Sigmoid colon (tissue), 6 donors: ENCODE measurements at regions not wholly inside any gene's neighbourhood (a gene's known extent, or its start where the extent isn't known, plus 50 kb on each side); places are given as distances from the start of the nearest gene placed in this dataset.

Source experiments
- DNase-seq: peaks from one replicate; pipeline ENCODE4 v3.0.0-alpha.2; 2019
- H3K27ac ChIP-seq, 4 donors: fragments of 200-600 bp; sonication (generic); one replicate each; pipeline ENCODE4 v1.5.1; 2016 to 2019; ENCODE audit warnings: mild to moderate bottlenecking in 1 of 4
- H3K27me3 ChIP-seq, 3 donors: fragments of 200-600 bp; sonication (generic); one replicate each; pipeline ENCODE4 v1.5.1; 2019; ENCODE audit warnings: mild to moderate bottlenecking in 1 of 3
- H3K36me3 ChIP-seq, 4 donors: fragments of 200-600 bp; sonication (generic); one replicate each; pipeline ENCODE4 v1.5.1; 2016 to 2019
- H3K4me1 ChIP-seq, 4 donors: fragments of 200-600 bp; sonication (generic); one replicate each; pipeline ENCODE4 v1.5.1; 2017 to 2019
- H3K4me3 ChIP-seq, 4 donors: fragments of 200-600 bp; sonication (generic); one replicate each; pipeline ENCODE4 v1.5.1; 2017 to 2019; ENCODE audit warnings: mild to moderate bottlenecking in 2 of 4, moderate library complexity in 1 of 4
- H3K9me3 ChIP-seq, 4 donors: fragments of 200-600 bp in 3 of 4; sonication (generic) in 3 of 4; one replicate each; pipeline versions ENCODE4 v1.5.1 to v1.6.1; 2013 to 2019
- CTCF ChIP-seq, 4 experiments: fragments of 450-650 bp in 3 of 4; fragments of 200-600 bp in 1 of 4; IDR thresholded peaks; one replicate each; pipeline ENCODE4 v1.5.1; 2016 to 2019; ENCODE audit warnings: antibody characterized with exemption in 4 of 4, mild to moderate bottlenecking in 3 of 4, moderate library complexity in 2 of 4
- EP300 ChIP-seq, 4 donors: sonication (generic); formaldehyde crosslinking; IDR thresholded peaks; one replicate each; pipeline ENCODE4 v1.6.1; 2017; ENCODE audit warnings: antibody characterized with exemption in 4 of 4
- POLR2A ChIP-seq, 2 donors: fragments of 450-650 bp; IDR thresholded peaks; one replicate each; pipeline ENCODE4 v1.6.1; 2016; ENCODE audit warnings: antibody characterized with exemption in 2 of 2, mild to moderate bottlenecking in 2 of 2, moderate library complexity in 2 of 2
- POLR2AphosphoS5 ChIP-seq, 4 donors: sonication (generic); formaldehyde crosslinking; IDR thresholded peaks; one replicate each; pipeline ENCODE4 v1.6.1; 2017; ENCODE audit warnings: antibody characterized with exemption in 4 of 4
- WGBS, 2 donors: extraction: QIAGEN DNeasy Blood & Tissue Kit; methylation state at CpG; one replicate each; pipeline ENCODE4 v1.1.7; 2013; 5-methylcytosine and 5-hydroxymethylcytosine counted together
- intact Hi-C: fragments of 100-400 bp; cut with DNase I; formaldehyde crosslinking; loops from one replicate; pipeline ENCODE4 v1.15.1; 2023
- donor health status: healthy with polysubstance abuse.
- donor health status: healthy.

- 87 to 88% methylated on average over 2 of the region's 2 CpGs for WGBS, 2 donors
- H3K4me1 ChIP-seq: no peaks in the 10 kb centered on the region
- intact Hi-C loops: no loop called here
- H3K27ac ChIP-seq: no peak overlapping the region
- H3K4me3 ChIP-seq: no peak overlapping the region
- H3K36me3 ChIP-seq: no peaks in the 10 kb centered on the region
- peaks cover 0 to 10% (median 0%) of the 10 kb centered on the region in 4 donors for H3K9me3 ChIP-seq
- DNase-seq: no peak
- no peaks in the 10 kb centered on the region for H3K27me3 ChIP-seq
- no peak for TF ChIP-seq POLR2A (IDR thresholded peaks at IDR 0.05)
- TF ChIP-seq EP300 (IDR thresholded peaks at IDR 0.05): no peak
- TF ChIP-seq POLR2AphosphoS5 (IDR thresholded peaks at IDR 0.05): no peak
- no peak for TF ChIP-seq CTCF (IDR thresholded peaks at IDR 0.05)
These were observed 58.1 kb downstream of the NPAP1 start for GRCh38 chr15:24733659-24734058.

- Histone ChIP-seq H3K36me3 (no peaks in the 10 kb centered on the region), H3K9me3 (peaks cover 0 to 9% (median 0%) of the 10 kb centered on the region in 4 donors), H3K4me1 (no peaks in the 10 kb centered on the region), H3K27ac (no peak overlapping the region), H3K27me3 (no peaks in the 10 kb centered on the region), H3K4me3 (no peak overlapping the region)
- no peak for TF ChIP-seq EP300 (IDR thresholded peaks at IDR 0.05)
- no peak for TF ChIP-seq POLR2AphosphoS5 (IDR thresholded peaks at IDR 0.05)
- TF ChIP-seq CTCF (IDR thresholded peaks at IDR 0.05): no peak
- no peak for TF ChIP-seq POLR2A (IDR thresholded peaks at IDR 0.05)
- intact Hi-C loops: no loop called here
- no peak for DNase-seq
- 56% methylated on average over 1 of the region's 1 CpG for WGBS, 2 donors
These were observed 58.8 kb downstream of the NPAP1 start for GRCh38 chr15:24734396-24734795.

- no peak for TF ChIP-seq CTCF (IDR thresholded peaks at IDR 0.05)
- no peak overlapping the region for H3K27ac ChIP-seq
- no peak for DNase-seq
- H3K9me3 ChIP-seq: no peaks in the 10 kb centered on the region
- H3K4me3 ChIP-seq: no peak overlapping the region
- no peaks in the 10 kb centered on the region for H3K27me3 ChIP-seq
- H3K36me3 ChIP-seq: no peaks in the 10 kb centered on the region
- H3K4me1 ChIP-seq: no peaks in the 10 kb centered on the region
- intact Hi-C loops: no loop called here
These were observed 69.7 kb downstream of the NPAP1 start for GRCh38 chr15:24745290-24745689.

GRCh38 chr15:24746094-24746493, 70.5 kb downstream of the NPAP1 start:
- no peaks in the 10 kb centered on the region for H3K9me3 ChIP-seq
- no peaks in the 10 kb centered on the region for H3K27me3 ChIP-seq
- no peaks in the 10 kb centered on the region for H3K36me3 ChIP-seq
- H3K4me3 ChIP-seq: no peak overlapping the region
- H3K27ac ChIP-seq: no peak overlapping the region
- H3K4me1 ChIP-seq: no peaks in the 10 kb centered on the region
- TF ChIP-seq CTCF (IDR thresholded peaks at IDR 0.05) (no peak), POLR2A (IDR thresholded peaks at IDR 0.05) (no peak), POLR2AphosphoS5 (IDR thresholded peaks at IDR 0.05) (no peak), EP300 (IDR thresholded peaks at IDR 0.05) (no peak)
- intact Hi-C loops: no loop called here
- DNase-seq: no peak

GRCh38 chr15:24747376-24747775, 71.8 kb downstream of the NPAP1 start:
- Histone ChIP-seq H3K36me3 (no peaks in the 10 kb centered on the region), H3K4me3 (no peak overlapping the region), H3K9me3 (no peaks in the 10 kb centered on the region), H3K27ac (no peak overlapping the region), H3K4me1 (no peaks in the 10 kb centered on the region), H3K27me3 (no peaks in the 10 kb centered on the region)
- no peak for DNase-seq
- intact Hi-C loops: no loop called here
- 77 to 82% methylated on average over 10 of the region's 10 CpGs for WGBS, 2 donors
- TF ChIP-seq POLR2A (IDR thresholded peaks at IDR 0.05): no peak
